Islet precursor cell (in vitro differentiated cells): ENCODE measurements at regions not wholly inside any gene's neighbourhood (a gene's known extent, or its start where the extent isn't known, plus 50 kb on each side); places are given as distances from the start of the nearest gene placed in this dataset.
"Not testable (repeated sequence)": the region's sequence is repeated elsewhere in the genome, so short reads cannot be mapped to it uniquely, and the experiment has no call there.

Experiments used
- DNase-seq: peaks from one replicate; pipeline ENCODE4 v3.0.0-alpha.2; 2018

DNA sequence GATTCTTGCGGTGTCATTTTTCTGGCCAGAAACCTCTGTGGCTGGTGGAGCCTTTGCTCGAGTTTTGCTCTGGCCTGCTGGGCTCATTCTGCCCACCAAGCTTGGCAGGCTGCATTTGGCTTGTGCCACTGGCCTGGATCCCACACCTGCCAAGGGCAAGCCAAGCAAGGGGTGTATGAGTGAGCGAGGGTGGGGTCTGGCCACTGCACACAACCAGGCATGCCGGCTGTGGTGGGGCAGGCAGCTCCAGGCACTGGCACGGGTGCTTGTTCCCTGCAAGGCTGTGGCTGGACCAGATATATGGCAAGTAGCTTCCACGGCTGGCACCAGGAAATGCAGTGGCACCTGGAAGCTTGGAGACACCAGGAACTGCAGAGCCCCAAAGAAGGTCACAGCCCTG lies 68.6 kb upstream of the PPP3CA start:
- DNase-seq, result no peak

- no peak for DNase-seq
Observed at GRCh38 chr4:101414496-101414895, 67.2 kb upstream of the PPP3CA start.

- no peak for DNase-seq
Observed at GRCh38 chr4:101411926-101412325, 64.6 kb upstream of the PPP3CA start.

DNA sequence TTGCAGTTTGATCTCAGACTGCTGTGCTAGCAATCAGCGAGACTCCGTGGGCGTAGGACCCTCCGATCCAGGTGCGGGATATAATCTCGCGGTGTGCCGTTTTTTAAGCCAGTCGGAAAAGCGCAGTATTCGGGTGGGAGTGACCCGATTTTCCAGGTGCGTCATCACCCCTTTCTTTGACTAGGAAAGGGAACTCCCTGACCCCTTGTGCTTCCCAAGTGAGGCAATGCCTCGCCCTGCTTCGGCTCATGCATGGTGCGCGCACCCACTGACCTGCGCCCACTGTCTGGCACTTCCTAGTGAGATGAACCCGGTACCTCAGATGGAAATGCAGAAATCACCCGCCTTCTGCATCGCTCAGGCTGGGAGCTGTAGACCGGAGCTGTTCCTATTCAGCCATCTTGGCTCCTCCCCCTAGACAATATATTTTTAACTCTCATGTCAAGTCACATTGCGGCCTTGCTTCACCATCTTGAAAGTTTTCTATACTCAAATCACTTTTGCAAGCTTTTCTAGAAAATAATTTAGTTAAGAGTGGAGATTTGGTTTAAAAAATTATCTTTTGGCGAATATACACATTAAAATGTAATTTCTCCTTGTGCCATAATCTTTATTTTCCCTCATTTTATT lies 64.1 kb upstream of the PPP3CA start:
- not testable (repeated sequence) for DNase-seq

DNA sequence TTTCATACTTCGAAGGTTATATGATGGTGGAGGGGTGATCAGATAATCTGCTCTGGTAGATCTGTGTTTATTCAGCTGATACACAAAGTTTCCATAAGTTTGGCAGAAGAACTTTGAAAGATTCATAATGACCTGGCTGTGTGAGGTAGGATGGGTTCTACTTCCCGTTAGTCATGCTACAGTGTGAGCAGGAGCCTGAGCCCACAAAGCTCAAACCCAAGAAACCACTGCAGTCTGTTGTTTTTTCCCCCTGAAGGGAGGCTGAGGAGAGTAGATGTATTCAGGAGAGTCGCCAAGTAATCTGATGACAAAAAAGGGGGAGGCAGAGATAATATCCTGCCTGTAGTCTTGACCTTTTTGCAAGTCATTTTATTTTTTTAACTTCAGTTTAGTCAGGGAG lies 52.8 kb upstream of the PPP3CA start:
- no peak for DNase-seq

DNA sequence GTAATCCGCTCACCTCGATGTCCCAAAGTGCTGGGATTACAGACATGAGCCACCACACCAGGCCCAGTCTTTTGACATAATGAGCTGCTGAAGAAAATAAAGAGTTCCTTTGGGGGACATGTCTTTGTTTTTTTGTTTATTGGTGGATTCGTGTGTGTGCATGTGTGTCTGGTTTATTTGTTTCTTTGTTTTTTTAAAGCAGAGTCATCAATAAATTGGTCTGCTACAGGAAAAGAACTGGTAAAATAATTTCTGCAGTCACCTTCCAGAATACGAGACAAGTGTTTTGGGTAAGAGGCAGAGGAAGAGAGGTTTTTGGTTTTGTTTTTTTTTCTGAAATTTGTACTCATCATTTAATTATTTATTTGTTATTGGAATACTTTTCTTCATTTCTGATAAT lies 51.5 kb upstream of the PPP3CA start:
- DNase-seq, result no peak
